Breast epithelium (tissue), 3 donors: ENCODE measurements at regions not wholly inside any gene's neighbourhood (a gene's known extent, or its start where the extent isn't known, plus 50 kb on each side); places are given as distances from the start of the nearest gene placed in this dataset.

Experiments used
- CTCF ChIP-seq, 3 donors: fragments of 450-650 bp; IDR thresholded peaks; one replicate each; pipeline ENCODE4 v1.5.1; 2016 to 2017; ENCODE audit warnings: antibody characterized with exemption in 3 of 3, mild to moderate bottlenecking in 3 of 3, moderate library complexity in 3 of 3
- POLR2A ChIP-seq: fragments of 450-650 bp; IDR thresholded peaks from one replicate; pipeline ENCODE4 v1.6.1; 2016; ENCODE audit warnings: antibody characterized with exemption, mild to moderate bottlenecking, moderate library complexity
- POLR2AphosphoS5 ChIP-seq, 3 donors: sonication (generic); formaldehyde crosslinking; IDR thresholded peaks; one replicate each; pipeline ENCODE4 v1.6.1; 2017; ENCODE audit warnings: antibody characterized with exemption in 3 of 3

DNA sequence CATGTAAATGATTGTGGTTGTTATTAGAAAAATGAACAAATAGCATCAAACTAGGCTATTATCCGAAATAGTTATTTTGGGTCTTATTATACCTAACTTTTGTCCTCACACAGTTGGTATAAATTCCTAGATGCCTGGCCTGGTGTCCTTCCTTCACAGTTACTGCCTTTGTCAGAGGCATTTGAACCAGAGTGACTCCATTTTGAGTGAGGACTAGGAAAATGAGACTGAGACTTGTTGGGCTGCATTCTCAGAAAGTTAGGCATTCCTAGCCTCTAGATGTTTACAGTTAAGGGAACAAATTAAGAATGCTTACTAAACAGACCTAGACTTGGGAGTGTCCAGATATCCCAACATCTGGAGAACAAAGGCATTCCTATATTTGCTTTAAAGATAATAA lies 283.5 kb upstream of the C9orf72 start:
- TF ChIP-seq CTCF (IDR thresholded peaks at IDR 0.05): no peak
- TF ChIP-seq POLR2A: no peak
- TF ChIP-seq POLR2AphosphoS5 (IDR thresholded peaks at IDR 0.05): no peak
